ENCODE measurements at regions not wholly inside any gene's neighbourhood (a gene's known extent, or its start where the extent isn't known, plus 50 kb on each side); places are given as distances from the start of the nearest gene placed in this dataset.

DNA sequence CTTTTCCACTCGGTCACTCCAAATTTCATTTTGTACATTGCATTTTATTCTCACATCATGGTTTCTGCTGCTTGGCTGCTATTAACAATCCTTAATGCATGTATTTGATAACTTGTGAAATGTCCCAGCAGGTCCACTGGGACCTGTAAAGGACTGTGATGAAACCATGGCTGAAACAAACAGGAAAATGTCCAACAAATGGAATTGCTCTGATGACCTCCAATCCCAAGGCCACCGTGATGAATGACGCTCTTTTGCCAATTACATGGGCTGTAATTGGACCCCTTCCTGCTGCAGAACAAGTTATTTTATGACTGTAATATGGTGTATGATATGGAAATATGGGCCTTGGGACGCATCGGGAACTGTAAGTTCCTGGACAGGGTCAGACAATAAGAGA is 224.2 kb upstream of the CXCR4 start:
- Histone ChIP-seq H3K9me3 (ENCODE audit: control insufficient read depth in 1 of 2, low read length in 2 of 2) (peaks cover 0 to 4% of the 10 kb centered on the region in 2 donors), H3K27ac (ENCODE audit: low read length) (no peak overlapping the region), H3K4me1 (ENCODE audit: control insufficient read depth in 1 of 2, insufficient read depth in 2 of 2, low read length in 2 of 2) (no peaks in the 10 kb centered on the region), H3K36me3 (ENCODE audit: control insufficient read depth in 1 of 2, insufficient read depth in 2 of 2, low read length in 2 of 2) (no peaks in the 10 kb centered on the region), H3K27me3 (ENCODE audit: low read depth, low read length) (no peaks in the 10 kb centered on the region), H3K4me3 (ENCODE audit: low read depth in 1 of 2, low read length in 2 of 2) (no peak overlapping the region)

- no peak overlapping the region for H3K27ac ChIP-seq (ENCODE audit: low read length)
- no peaks in the 10 kb centered on the region for H3K27me3 ChIP-seq (ENCODE audit: low read depth, low read length)
- H3K9me3 ChIP-seq (ENCODE audit: control insufficient read depth in 1 of 2, low read length in 2 of 2) = peaks cover 0 to 4% of the 10 kb centered on the region in 2 donors
- H3K4me3 ChIP-seq (ENCODE audit: low read depth in 1 of 2, low read length in 2 of 2) = no peak overlapping the region
- H3K36me3 ChIP-seq (ENCODE audit: control insufficient read depth in 1 of 2, insufficient read depth in 2 of 2, low read length in 2 of 2) = no peaks in the 10 kb centered on the region
- H3K4me1 ChIP-seq (ENCODE audit: control insufficient read depth in 1 of 2, insufficient read depth in 2 of 2, low read length in 2 of 2) = no peaks in the 10 kb centered on the region
Observed at GRCh38 chr2:136334967-136335366, 217.0 kb upstream of the CXCR4 start.

DNA sequence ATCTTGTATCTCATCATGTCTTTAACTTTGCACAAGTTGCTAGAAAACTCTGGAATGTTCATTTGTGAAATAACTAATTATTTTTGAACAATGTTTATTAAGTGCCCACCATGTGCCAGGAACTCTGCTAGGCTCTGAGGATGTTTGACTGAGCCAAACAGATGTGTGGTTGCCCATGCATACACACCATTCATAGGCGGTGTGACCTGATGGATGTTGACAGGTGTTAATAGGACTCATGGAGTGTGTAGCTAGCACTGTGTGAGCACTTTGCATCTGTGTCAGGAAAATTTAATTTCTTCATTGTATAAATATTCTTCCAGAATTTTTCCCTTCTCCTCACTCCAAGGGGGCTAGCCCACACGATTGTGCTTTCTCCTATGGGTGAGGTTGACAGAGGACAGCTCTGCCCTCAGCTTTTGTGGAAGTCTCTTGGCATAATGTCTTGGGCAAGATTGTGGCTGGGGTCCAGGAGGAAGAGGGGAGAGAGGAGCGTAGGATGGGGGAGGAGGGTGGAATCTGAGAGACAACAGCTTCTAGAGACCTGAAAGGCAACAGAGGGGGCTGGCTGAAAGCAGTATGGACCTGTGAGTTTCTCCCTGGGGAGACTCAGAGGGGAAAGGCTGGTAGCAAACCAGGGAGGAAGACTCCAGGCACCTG is 214.6 kb upstream of the CXCR4 start:
- no peak overlapping the region for H3K27ac ChIP-seq (ENCODE audit: low read length)
- no peaks in the 10 kb centered on the region for H3K27me3 ChIP-seq (ENCODE audit: low read depth, low read length)
- H3K9me3 ChIP-seq (ENCODE audit: control insufficient read depth in 1 of 2, low read length in 2 of 2) = no peaks in the 10 kb centered on the region
- H3K4me1 ChIP-seq (ENCODE audit: control insufficient read depth in 1 of 2, insufficient read depth in 2 of 2, low read length in 2 of 2) = no peaks in the 10 kb centered on the region
- H3K36me3 ChIP-seq (ENCODE audit: control insufficient read depth in 1 of 2, insufficient read depth in 2 of 2, low read length in 2 of 2) = no peaks in the 10 kb centered on the region
- no peak overlapping the region for H3K4me3 ChIP-seq (ENCODE audit: low read depth in 1 of 2, low read length in 2 of 2)

DNA sequence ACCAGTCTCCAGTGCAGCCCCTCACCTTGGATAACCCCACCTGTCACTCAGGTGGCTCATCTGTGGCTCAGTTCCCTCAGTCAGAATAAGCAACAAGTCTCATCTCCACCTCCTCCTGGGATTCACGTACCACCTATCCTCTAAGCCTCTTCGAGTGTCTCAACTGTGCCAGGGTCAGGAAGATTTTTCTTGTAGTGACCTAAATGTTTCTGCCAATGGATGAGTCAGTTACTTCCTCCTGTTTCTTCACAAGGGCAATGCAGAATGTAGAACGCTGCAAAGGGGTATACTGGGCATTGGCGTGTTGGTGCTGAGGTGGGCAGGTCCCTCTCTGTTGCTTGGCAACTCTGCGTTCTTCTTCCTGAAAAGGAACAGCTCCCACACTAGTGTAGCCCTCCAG is 213.3 kb upstream of the CXCR4 start:
- H3K27me3 ChIP-seq (ENCODE audit: low read depth, low read length) = no peaks in the 10 kb centered on the region
- no peaks in the 10 kb centered on the region for H3K9me3 ChIP-seq (ENCODE audit: control insufficient read depth in 1 of 2, low read length in 2 of 2)
- H3K36me3 ChIP-seq (ENCODE audit: control insufficient read depth in 1 of 2, insufficient read depth in 2 of 2, low read length in 2 of 2) = no peaks in the 10 kb centered on the region
- H3K4me1 ChIP-seq (ENCODE audit: control insufficient read depth in 1 of 2, insufficient read depth in 2 of 2, low read length in 2 of 2) = no peaks in the 10 kb centered on the region
- H3K4me3 ChIP-seq (ENCODE audit: low read depth in 1 of 2, low read length in 2 of 2) = no peak overlapping the region
- H3K27ac ChIP-seq (ENCODE audit: low read length) = no peak overlapping the region

- Histone ChIP-seq H3K27ac (ENCODE audit: low read length) (no peak overlapping the region), H3K36me3 (ENCODE audit: control insufficient read depth in 1 of 2, insufficient read depth in 2 of 2, low read length in 2 of 2) (no peaks in the 10 kb centered on the region), H3K4me3 (ENCODE audit: low read depth in 1 of 2, low read length in 2 of 2) (no peak overlapping the region), H3K9me3 (ENCODE audit: control insufficient read depth in 1 of 2, low read length in 2 of 2) (no peaks in the 10 kb centered on the region), H3K4me1 (ENCODE audit: control insufficient read depth in 1 of 2, insufficient read depth in 2 of 2, low read length in 2 of 2) (no peaks in the 10 kb centered on the region), H3K27me3 (ENCODE audit: low read depth, low read length) (no peaks in the 10 kb centered on the region)
Observed at GRCh38 chr2:136328207-136328795, 210.4 kb upstream of the CXCR4 start.

DNA sequence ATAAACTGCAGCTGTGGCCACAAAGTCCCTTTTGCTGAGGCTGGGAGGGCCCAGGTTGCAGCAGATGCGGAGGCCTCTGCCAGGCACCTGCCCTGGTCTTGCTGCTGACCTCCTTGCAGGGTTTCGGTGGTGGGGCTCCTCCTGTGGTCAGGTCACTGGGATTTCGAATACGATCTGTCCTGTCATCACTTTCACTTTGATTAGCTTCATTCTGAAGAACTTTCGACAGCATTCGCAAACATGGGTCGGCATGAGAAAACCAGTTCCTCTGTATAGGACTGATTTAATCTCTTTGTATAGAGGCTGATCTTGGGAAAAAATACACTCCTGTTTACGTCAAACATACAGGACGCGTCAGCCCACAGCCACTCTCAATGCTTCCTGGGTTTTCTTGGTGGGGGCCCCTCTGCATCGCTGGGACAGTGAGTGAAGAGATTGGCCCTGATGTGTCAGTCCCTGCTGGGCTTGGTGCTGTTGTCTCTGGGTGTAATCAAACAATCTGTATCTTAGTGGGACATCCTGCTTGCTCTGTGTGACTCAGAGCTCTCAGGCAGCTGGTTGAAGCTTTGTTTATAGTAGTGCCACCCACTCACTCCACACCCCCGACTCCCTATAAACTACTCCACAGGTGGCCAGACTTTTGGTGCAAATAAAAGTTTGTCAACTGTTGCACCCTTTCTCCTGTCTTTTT is 209.4 kb upstream of the CXCR4 start:
- Histone ChIP-seq H3K36me3 (ENCODE audit: control insufficient read depth in 1 of 2, insufficient read depth in 2 of 2, low read length in 2 of 2) (no peaks in the 10 kb centered on the region), H3K4me1 (ENCODE audit: control insufficient read depth in 1 of 2, insufficient read depth in 2 of 2, low read length in 2 of 2) (no peaks in the 10 kb centered on the region), H3K27me3 (ENCODE audit: low read depth, low read length) (no peaks in the 10 kb centered on the region), H3K4me3 (ENCODE audit: low read depth in 1 of 2, low read length in 2 of 2) (no peak overlapping the region), H3K9me3 (ENCODE audit: control insufficient read depth in 1 of 2, low read length in 2 of 2) (no peaks in the 10 kb centered on the region), H3K27ac (ENCODE audit: low read length) (no peak overlapping the region)

GRCh38 chr2:136325844-136326331 is 207.9 kb upstream of the CXCR4 start:
- H3K27ac ChIP-seq (ENCODE audit: low read length) = no peak overlapping the region
- no peaks in the 10 kb centered on the region for H3K9me3 ChIP-seq (ENCODE audit: control insufficient read depth in 1 of 2, low read length in 2 of 2)
- no peak overlapping the region for H3K4me3 ChIP-seq (ENCODE audit: low read depth in 1 of 2, low read length in 2 of 2)
- no peaks in the 10 kb centered on the region for H3K4me1 ChIP-seq (ENCODE audit: control insufficient read depth in 1 of 2, insufficient read depth in 2 of 2, low read length in 2 of 2)
- no peaks in the 10 kb centered on the region for H3K27me3 ChIP-seq (ENCODE audit: low read depth, low read length)
- no peaks in the 10 kb centered on the region for H3K36me3 ChIP-seq (ENCODE audit: control insufficient read depth in 1 of 2, insufficient read depth in 2 of 2, low read length in 2 of 2)

GRCh38 chr2:136324966-136325365 is 207.0 kb upstream of the CXCR4 start:
- Histone ChIP-seq H3K9me3 (ENCODE audit: control insufficient read depth in 1 of 2, low read length in 2 of 2) (no peaks in the 10 kb centered on the region), H3K27me3 (ENCODE audit: low read depth, low read length) (no peaks in the 10 kb centered on the region), H3K4me1 (ENCODE audit: control insufficient read depth in 1 of 2, insufficient read depth in 2 of 2, low read length in 2 of 2) (no peaks in the 10 kb centered on the region), H3K4me3 (ENCODE audit: low read depth in 1 of 2, low read length in 2 of 2) (no peak overlapping the region), H3K36me3 (ENCODE audit: control insufficient read depth in 1 of 2, insufficient read depth in 2 of 2, low read length in 2 of 2) (no peaks in the 10 kb centered on the region), H3K27ac (ENCODE audit: low read length) (no peak overlapping the region)

GRCh38 chr2:136323935-136324334 is 206.0 kb upstream of the CXCR4 start:
- Histone ChIP-seq H3K4me3 (ENCODE audit: low read depth in 1 of 2, low read length in 2 of 2) (no peak overlapping the region), H3K9me3 (ENCODE audit: control insufficient read depth in 1 of 2, low read length in 2 of 2) (no peaks in the 10 kb centered on the region), H3K27me3 (ENCODE audit: low read depth, low read length) (no peaks in the 10 kb centered on the region), H3K36me3 (ENCODE audit: control insufficient read depth in 1 of 2, insufficient read depth in 2 of 2, low read length in 2 of 2) (no peaks in the 10 kb centered on the region), H3K27ac (ENCODE audit: low read length) (no peak overlapping the region), H3K4me1 (ENCODE audit: control insufficient read depth in 1 of 2, insufficient read depth in 2 of 2, low read length in 2 of 2) (no peaks in the 10 kb centered on the region)

GRCh38 chr2:136323195-136323594 is 205.2 kb upstream of the CXCR4 start:
- Histone ChIP-seq H3K27ac (ENCODE audit: low read length) (no peak overlapping the region), H3K4me3 (ENCODE audit: low read depth in 1 of 2, low read length in 2 of 2) (no peak overlapping the region), H3K4me1 (ENCODE audit: control insufficient read depth in 1 of 2, insufficient read depth in 2 of 2, low read length in 2 of 2) (no peaks in the 10 kb centered on the region), H3K36me3 (ENCODE audit: control insufficient read depth in 1 of 2, insufficient read depth in 2 of 2, low read length in 2 of 2) (no peaks in the 10 kb centered on the region), H3K9me3 (ENCODE audit: control insufficient read depth in 1 of 2, low read length in 2 of 2) (no peaks in the 10 kb centered on the region), H3K27me3 (ENCODE audit: low read depth, low read length) (no peaks in the 10 kb centered on the region)

DNA sequence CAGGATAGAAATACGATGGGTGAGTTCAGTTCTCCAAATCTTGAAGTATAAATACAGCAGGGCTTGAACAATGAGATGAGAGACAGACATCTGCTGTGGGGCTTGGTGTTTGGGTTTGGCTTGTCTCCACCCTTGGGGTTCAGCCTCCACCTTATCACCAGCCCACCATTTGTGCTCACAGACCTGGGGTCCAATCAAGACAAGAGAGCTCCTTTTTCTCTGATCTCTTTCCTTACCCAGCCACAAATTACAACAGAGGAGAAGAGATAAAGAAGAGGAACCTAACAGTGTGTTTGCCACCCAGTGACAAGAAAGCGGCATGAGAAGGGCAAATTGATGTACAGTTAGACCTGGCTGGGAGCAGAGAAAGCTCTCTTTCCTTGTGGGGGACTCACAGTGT is 204.5 kb upstream of the CXCR4 start:
- H3K27ac ChIP-seq (ENCODE audit: low read length) = no peak overlapping the region
- no peaks in the 10 kb centered on the region for H3K36me3 ChIP-seq (ENCODE audit: control insufficient read depth in 1 of 2, insufficient read depth in 2 of 2, low read length in 2 of 2)
- no peaks in the 10 kb centered on the region for H3K27me3 ChIP-seq (ENCODE audit: low read depth, low read length)
- H3K4me1 ChIP-seq (ENCODE audit: control insufficient read depth in 1 of 2, insufficient read depth in 2 of 2, low read length in 2 of 2) = no peaks in the 10 kb centered on the region
- no peaks in the 10 kb centered on the region for H3K9me3 ChIP-seq (ENCODE audit: control insufficient read depth in 1 of 2, low read length in 2 of 2)
- no peak overlapping the region for H3K4me3 ChIP-seq (ENCODE audit: low read depth in 1 of 2, low read length in 2 of 2)
